Type B pancreatic cell (in vitro differentiated cells): ENCODE measurements at regions not wholly inside any gene's neighbourhood (a gene's known extent, or its start where the extent isn't known, plus 50 kb on each side); places are given as distances from the start of the nearest gene placed in this dataset.

Source experiments
- DNase-seq: peaks from one replicate; pipeline ENCODE4 v3.0.0; 2021; ENCODE audit warnings: mixed read lengths; ENCODE audit not compliant: unreplicated experiment; ENCODE audit errors: extremely low spot score
- H3K27ac Mint-ChIP-seq: 2 replicates; pipeline ENCODE4 v1.8.0; 2021; ENCODE audit warnings: mild to moderate bottlenecking, mixed read lengths
- H3K27me3 Mint-ChIP-seq: 2 replicates; pipeline ENCODE4 v1.8.0; 2021; ENCODE audit warnings: mixed read lengths
- H3K36me3 Mint-ChIP-seq: 2 replicates; pipeline ENCODE4 v1.8.0; 2021; ENCODE audit warnings: mixed read lengths
- H3K4me1 Mint-ChIP-seq: one replicate; pipeline ENCODE4 v1.8.0; 2021; ENCODE audit warnings: mixed read lengths; ENCODE audit not compliant: unreplicated experiment
- H3K4me3 Mint-ChIP-seq: 2 replicates; pipeline ENCODE4 v1.8.0; 2021; ENCODE audit warnings: mild to moderate bottlenecking, mixed read lengths
- H3K9me3 Mint-ChIP-seq: 2 replicates; pipeline ENCODE4 v1.8.0; 2021; ENCODE audit warnings: mixed read lengths
- TF ChIP-seq, protein P1 (sequence below): fragments of 200-600 bp; sonication (generic); conservative IDR thresholded peaks from 2 replicates; pipeline ENCODE4 v1.5.0; 2021; ENCODE audit warnings: antibody characterized with exemption, mild to moderate bottlenecking

- no peak for DNase-seq
- H3K36me3 Mint-ChIP-seq, result no peaks in the 10 kb centered on the region
- H3K27me3 Mint-ChIP-seq, result peaks cover 14% of the 10 kb centered on the region
- no peak overlapping the region for H3K27ac Mint-ChIP-seq
- H3K9me3 Mint-ChIP-seq, result no peaks in the 10 kb centered on the region
- TF ChIP-seq, protein P1, sequence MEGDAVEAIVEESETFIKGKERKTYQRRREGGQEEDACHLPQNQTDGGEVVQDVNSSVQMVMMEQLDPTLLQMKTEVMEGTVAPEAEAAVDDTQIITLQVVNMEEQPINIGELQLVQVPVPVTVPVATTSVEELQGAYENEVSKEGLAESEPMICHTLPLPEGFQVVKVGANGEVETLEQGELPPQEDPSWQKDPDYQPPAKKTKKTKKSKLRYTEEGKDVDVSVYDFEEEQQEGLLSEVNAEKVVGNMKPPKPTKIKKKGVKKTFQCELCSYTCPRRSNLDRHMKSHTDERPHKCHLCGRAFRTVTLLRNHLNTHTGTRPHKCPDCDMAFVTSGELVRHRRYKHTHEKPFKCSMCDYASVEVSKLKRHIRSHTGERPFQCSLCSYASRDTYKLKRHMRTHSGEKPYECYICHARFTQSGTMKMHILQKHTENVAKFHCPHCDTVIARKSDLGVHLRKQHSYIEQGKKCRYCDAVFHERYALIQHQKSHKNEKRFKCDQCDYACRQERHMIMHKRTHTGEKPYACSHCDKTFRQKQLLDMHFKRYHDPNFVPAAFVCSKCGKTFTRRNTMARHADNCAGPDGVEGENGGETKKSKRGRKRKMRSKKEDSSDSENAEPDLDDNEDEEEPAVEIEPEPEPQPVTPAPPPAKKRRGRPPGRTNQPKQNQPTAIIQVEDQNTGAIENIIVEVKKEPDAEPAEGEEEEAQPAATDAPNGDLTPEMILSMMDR, result no peak
- H3K4me1 Mint-ChIP-seq, result no peaks in the 10 kb centered on the region
- no peak overlapping the region for H3K4me3 Mint-ChIP-seq
These were observed 292.5 kb downstream of the UQCRFS1 start for GRCh38 chr19:28920269-28921066.

DNA sequence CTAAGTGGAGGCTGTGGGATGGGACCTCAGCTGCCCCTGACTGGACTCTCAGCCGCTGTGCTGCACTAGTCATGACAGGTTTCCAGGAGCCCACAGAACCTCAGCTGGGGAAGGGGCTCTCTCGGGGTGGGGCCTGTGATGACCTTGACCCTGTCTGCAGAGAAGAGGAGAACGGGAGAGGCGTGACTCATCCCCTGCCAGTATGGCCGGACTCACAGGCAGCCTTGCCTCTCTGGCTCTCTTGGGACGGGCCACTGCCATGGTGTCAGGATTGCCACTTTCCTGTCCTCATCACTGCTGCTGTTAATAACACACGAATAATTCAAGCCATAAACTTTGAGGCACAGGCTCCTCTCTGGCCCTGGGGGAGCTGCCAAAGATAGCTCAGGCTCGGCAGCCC is 295.3 kb downstream of the UQCRFS1 start:
- TF ChIP-seq, protein P1, result no peak
- Mint-ChIP-seq H3K4me1 (no peaks in the 10 kb centered on the region), H3K4me3 (no peak overlapping the region), H3K27ac (no peak overlapping the region), H3K9me3 (no peaks in the 10 kb centered on the region), H3K36me3 (no peaks in the 10 kb centered on the region), H3K27me3 (peaks cover 14% of the 10 kb centered on the region)
- no peak for DNase-seq

DNA sequence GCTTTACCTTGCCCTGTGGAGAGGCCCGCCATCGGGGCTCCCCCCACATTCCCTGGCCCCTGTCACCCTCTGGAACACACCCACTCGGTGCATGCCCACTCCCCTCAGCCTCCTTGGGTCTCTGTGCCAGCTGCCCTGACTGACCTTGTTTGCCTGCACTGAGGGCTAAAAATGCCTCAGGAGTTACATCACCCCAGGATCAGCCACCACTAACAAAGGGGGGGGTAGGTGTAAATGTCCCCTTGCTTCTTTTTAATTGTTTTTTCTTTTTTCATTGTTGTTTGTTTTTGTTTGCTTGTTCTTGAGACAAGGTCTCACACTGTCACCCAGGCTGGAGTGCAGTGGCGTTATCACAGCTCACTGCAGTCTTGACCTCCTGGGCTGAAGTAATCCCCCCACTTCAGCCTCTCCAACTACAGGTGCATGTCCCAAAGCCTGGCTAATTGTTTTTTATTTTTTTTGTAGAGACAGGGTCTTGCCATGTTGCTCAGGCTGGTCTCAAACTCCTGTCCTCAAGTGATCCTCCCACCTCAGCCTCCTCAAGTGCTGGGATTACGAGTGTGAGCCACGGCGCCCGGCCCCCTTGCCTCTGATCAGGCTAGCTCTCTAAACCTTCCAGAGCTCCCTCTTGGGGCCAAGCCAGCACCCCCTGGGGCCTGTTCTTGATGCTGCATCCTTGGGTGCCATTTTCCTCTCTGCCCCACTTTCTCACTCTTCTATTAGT is 297.1 kb downstream of the UQCRFS1 start:
- Mint-ChIP-seq H3K27ac (no peak overlapping the region), H3K4me3 (no peak overlapping the region), H3K27me3 (peaks cover 8% of the 10 kb centered on the region), H3K9me3 (no peaks in the 10 kb centered on the region), H3K4me1 (no peaks in the 10 kb centered on the region), H3K36me3 (no peaks in the 10 kb centered on the region)
- TF ChIP-seq, protein P1, result no peak
- no peak for DNase-seq

DNA sequence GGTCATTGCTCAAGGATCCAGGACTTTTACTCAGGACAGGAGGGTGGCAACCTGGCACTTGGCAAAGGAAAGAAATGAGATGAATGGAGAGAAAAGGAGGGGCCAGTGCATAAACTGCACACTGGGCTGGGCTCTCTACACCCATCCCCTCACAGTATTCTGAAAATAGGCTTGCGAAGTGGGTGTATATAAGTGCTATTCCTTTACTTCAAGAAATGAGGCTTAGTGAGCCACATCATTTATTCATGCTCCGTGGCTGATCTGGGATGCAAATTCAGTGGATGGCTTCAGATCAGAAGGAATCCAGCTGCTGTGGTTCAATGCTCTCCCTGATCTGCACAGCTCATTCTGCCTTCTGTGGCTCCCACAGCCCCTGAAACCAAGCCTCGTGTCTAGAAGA is 297.7 kb downstream of the UQCRFS1 start:
- Mint-ChIP-seq H3K36me3 (no peaks in the 10 kb centered on the region), H3K4me3 (no peak overlapping the region), H3K4me1 (no peaks in the 10 kb centered on the region), H3K27ac (no peak overlapping the region), H3K27me3 (peaks cover 6% of the 10 kb centered on the region), H3K9me3 (no peaks in the 10 kb centered on the region)
- no peak for DNase-seq
- TF ChIP-seq, protein P1, result no peak

DNA sequence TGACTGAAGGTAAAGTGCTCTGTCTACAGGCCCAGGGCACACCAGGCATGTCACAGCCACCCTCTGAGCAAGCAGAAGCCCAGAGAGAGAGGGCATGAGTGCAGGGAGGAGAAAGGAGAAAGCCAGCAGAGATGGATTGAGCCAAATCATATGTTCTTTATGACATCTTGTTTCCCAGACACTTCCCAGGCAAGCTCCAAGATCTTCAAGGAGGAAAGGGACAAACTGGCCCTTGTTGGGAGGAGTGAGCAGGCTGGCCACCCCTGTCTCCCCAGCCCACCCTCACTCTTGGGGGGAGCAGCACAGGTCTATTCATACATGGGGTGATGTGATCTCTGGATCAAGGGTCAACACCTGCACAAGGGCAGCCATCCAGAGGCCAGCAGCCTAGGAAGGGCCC is 298.8 kb downstream of the UQCRFS1 start:
- Mint-ChIP-seq H3K9me3 (no peaks in the 10 kb centered on the region), H3K27me3 (peaks cover 5% of the 10 kb centered on the region), H3K4me3 (no peak overlapping the region), H3K4me1 (no peaks in the 10 kb centered on the region), H3K36me3 (no peaks in the 10 kb centered on the region), H3K27ac (no peak overlapping the region)
- DNase-seq, result no peak
- TF ChIP-seq, protein P1, result no peak
